Liver (tissue), 8 donors: ENCODE measurements at regions not wholly inside any gene's neighbourhood (a gene's known extent, or its start where the extent isn't known, plus 50 kb on each side); places are given as distances from the start of the nearest gene placed in this dataset.
"Not testable (repeated sequence)": the region's sequence is repeated elsewhere in the genome, so short reads cannot be mapped to it uniquely, and the experiment has no call there.

Source experiments
- DNase-seq: peaks from one replicate; pipeline ENCODE4 v3.0.0-alpha.2; 2017; ENCODE audit warnings: low spot score
- H3K27ac ChIP-seq, 2 donors: one replicate each; pipeline ENCODE4 v1.7.0; 2013; ENCODE audit warnings: inconsistent platforms in 2 of 2, low read length in 2 of 2, control low read depth in 1 of 2, low read depth in 1 of 2, mild to moderate bottlenecking in 1 of 2
- H3K27me3 ChIP-seq, 4 donors: one replicate each; pipeline versions ENCODE4 v1.6.1 to v1.7.0; 2013; ENCODE audit warnings: low read length in 3 of 4, inconsistent platforms in 1 of 4, mild to moderate bottlenecking in 1 of 4, moderate library complexity in 1 of 4; ENCODE audit not compliant: control insufficient read depth in 4 of 4, insufficient read depth in 4 of 4
- H3K36me3 ChIP-seq, 4 donors: one replicate each; pipeline versions ENCODE4 v1.6.1 to v1.7.0; 2013; ENCODE audit warnings: low read length in 3 of 4, mild to moderate bottlenecking in 3 of 4, low read depth in 1 of 4, moderate library complexity in 1 of 4; ENCODE audit not compliant: control insufficient read depth in 4 of 4, insufficient read depth in 3 of 4
- H3K4me1 ChIP-seq, 4 donors: one replicate each; pipeline versions ENCODE4 v1.6.1 to v1.7.0; 2013; ENCODE audit warnings: low read length in 3 of 4, mild to moderate bottlenecking in 3 of 4, moderate library complexity in 1 of 4; ENCODE audit not compliant: control insufficient read depth in 4 of 4, insufficient read depth in 4 of 4
- H3K4me3 ChIP-seq, 3 donors: one replicate each; pipeline versions ENCODE4 v1.6.1 to v1.7.0; 2013; ENCODE audit warnings: low read length in 3 of 3, control low read depth in 1 of 3, low read depth in 1 of 3, mild to moderate bottlenecking in 1 of 3
- H3K9ac ChIP-seq, 2 donors: one replicate each; pipeline ENCODE4 v1.7.0; 2013; ENCODE audit warnings: low read length in 2 of 2, mild to moderate bottlenecking in 2 of 2, moderate library complexity in 2 of 2, control low read depth in 1 of 2, low read depth in 1 of 2
- H3K9me3 ChIP-seq, 4 donors: one replicate each; pipeline versions ENCODE4 v1.6.1 to v1.7.0; 2013; ENCODE audit warnings: low read length in 3 of 4; ENCODE audit not compliant: control insufficient read depth in 4 of 4
- ATF3 ChIP-seq: IDR thresholded peaks from 2 replicates; pipeline ENCODE4 v1.6.1; 2016; ENCODE audit warnings: antibody characterized with exemption
- FOXA1 ChIP-seq: IDR thresholded peaks from 2 replicates; pipeline ENCODE4 v1.6.1; 2016; ENCODE audit warnings: antibody characterized with exemption
- FOXA2 ChIP-seq: IDR thresholded peaks from 2 replicates; pipeline ENCODE4 v1.6.1; 2016; ENCODE audit warnings: antibody characterized with exemption
- HNF4G ChIP-seq: IDR thresholded peaks from 2 replicates; pipeline ENCODE4 v1.6.1; 2016; ENCODE audit warnings: antibody characterized with exemption
- TAF1 ChIP-seq: conservative IDR thresholded peaks from 2 replicates; pipeline ENCODE4 v1.6.1; 2016; ENCODE audit warnings: antibody characterized with exemption, mild to moderate bottlenecking
- YY1 ChIP-seq: IDR thresholded peaks from 2 replicates; pipeline ENCODE4 v1.6.1; 2016; ENCODE audit warnings: antibody characterized with exemption, mild to moderate bottlenecking
- WGBS: extraction: QIAGEN DNeasy Blood & Tissue Kit; methylation state at CpG from one replicate; pipeline ENCODE4 v1.1.7; 2013; 5-methylcytosine and 5-hydroxymethylcytosine counted together
- TF ChIP-seq, protein P1 (sequence below): IDR thresholded peaks from 2 replicates; pipeline ENCODE4 v1.6.1; 2016; ENCODE audit warnings: antibody characterized with exemption, mild to moderate bottlenecking
- TF ChIP-seq, protein P2 (sequence below): fragments of 150-350 bp; IDR thresholded peaks from 2 replicates; pipeline ENCODE4 v1.5.1; 2017; ENCODE audit warnings: improper control_type of control experiment, low read depth, low read length; ENCODE audit not compliant: missing input control
- TF ChIP-seq, protein P3 (sequence below): IDR thresholded peaks from 2 replicates; pipeline ENCODE4 v1.6.1; 2016; ENCODE audit warnings: antibody characterized with exemption
- donor health status: healthy.
- donor health status: healthy.
- donor health status: healthy.
- donor health status: healthy.
- donor health status: healthy.

DNA sequence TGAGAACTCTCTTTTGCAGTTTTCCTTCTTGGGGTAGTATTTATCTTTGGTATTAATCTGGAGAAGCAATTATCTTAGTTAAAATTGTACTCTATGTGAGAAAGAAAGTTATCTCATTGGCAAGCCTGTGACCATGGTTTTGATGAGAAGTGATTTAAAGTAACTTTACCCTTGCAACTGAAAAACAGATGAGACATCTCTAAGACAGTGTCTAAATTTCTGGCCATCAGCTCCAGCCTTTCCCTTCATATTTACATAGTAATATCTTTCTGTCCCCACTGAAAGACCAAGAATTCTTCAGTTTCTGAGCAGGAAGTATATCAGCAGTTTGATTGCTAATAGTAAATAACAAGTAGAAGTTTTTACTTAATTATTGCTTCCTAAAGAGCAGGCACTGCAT lies 386.1 kb upstream of the SYNCRIP start:
- Histone ChIP-seq H3K9me3 (peaks cover 0 to 2% (median 0%) of the 10 kb centered on the region in 4 donors), H3K9ac (no peak overlapping the region), H3K4me3 (no peak overlapping the region), H3K27ac (no peak overlapping the region), H3K27me3 (no peaks in the 10 kb centered on the region), H3K4me1 (peaks cover 0 to 16% (median 12%) of the 10 kb centered on the region in 4 donors), H3K36me3 (no peaks in the 10 kb centered on the region)
- TF ChIP-seq YY1 (no peak), ATF3 (no peak), FOXA1 (no peak), FOXA2 (no peak)
- TF ChIP-seq, protein P1, sequence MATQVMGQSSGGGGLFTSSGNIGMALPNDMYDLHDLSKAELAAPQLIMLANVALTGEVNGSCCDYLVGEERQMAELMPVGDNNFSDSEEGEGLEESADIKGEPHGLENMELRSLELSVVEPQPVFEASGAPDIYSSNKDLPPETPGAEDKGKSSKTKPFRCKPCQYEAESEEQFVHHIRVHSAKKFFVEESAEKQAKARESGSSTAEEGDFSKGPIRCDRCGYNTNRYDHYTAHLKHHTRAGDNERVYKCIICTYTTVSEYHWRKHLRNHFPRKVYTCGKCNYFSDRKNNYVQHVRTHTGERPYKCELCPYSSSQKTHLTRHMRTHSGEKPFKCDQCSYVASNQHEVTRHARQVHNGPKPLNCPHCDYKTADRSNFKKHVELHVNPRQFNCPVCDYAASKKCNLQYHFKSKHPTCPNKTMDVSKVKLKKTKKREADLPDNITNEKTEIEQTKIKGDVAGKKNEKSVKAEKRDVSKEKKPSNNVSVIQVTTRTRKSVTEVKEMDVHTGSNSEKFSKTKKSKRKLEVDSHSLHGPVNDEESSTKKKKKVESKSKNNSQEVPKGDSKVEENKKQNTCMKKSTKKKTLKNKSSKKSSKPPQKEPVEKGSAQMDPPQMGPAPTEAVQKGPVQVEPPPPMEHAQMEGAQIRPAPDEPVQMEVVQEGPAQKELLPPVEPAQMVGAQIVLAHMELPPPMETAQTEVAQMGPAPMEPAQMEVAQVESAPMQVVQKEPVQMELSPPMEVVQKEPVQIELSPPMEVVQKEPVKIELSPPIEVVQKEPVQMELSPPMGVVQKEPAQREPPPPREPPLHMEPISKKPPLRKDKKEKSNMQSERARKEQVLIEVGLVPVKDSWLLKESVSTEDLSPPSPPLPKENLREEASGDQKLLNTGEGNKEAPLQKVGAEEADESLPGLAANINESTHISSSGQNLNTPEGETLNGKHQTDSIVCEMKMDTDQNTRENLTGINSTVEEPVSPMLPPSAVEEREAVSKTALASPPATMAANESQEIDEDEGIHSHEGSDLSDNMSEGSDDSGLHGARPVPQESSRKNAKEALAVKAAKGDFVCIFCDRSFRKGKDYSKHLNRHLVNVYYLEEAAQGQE, result no peak
- TF ChIP-seq, protein P2, sequence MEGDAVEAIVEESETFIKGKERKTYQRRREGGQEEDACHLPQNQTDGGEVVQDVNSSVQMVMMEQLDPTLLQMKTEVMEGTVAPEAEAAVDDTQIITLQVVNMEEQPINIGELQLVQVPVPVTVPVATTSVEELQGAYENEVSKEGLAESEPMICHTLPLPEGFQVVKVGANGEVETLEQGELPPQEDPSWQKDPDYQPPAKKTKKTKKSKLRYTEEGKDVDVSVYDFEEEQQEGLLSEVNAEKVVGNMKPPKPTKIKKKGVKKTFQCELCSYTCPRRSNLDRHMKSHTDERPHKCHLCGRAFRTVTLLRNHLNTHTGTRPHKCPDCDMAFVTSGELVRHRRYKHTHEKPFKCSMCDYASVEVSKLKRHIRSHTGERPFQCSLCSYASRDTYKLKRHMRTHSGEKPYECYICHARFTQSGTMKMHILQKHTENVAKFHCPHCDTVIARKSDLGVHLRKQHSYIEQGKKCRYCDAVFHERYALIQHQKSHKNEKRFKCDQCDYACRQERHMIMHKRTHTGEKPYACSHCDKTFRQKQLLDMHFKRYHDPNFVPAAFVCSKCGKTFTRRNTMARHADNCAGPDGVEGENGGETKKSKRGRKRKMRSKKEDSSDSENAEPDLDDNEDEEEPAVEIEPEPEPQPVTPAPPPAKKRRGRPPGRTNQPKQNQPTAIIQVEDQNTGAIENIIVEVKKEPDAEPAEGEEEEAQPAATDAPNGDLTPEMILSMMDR, result no peak
- no peak for DNase-seq

DNA sequence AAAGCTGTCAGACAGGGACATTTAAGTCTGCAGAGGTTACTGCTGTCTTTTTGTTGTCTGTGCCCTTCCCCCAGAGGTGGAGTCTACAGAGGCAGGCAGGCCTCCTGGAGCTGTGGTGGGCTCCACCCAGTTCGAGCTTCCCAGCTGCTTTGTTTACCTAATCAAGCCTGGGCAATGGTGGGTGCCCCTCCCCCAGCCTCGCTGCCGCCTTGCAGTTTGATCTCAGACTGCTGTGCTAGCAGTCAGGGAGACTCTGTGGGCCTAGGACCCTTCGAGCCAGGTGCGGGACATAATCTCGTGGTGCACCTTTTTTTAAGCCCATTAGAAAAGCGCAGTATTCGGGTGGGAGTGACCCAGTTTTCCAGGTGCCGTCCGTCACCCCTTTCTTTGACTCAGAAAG lies 384.2 kb upstream of the SYNCRIP start:
- DNase-seq, H3K27me3 ChIP-seq, H3K9me3 ChIP-seq, H3K4me3 ChIP-seq, H3K36me3 ChIP-seq, H3K9ac ChIP-seq, H3K27ac ChIP-seq: not testable (repeated sequence)
- 64% methylated on average over 10 of the region's 10 CpGs for WGBS
- H3K4me1 ChIP-seq, result peaks cover 0 to 14% (median 9%) of the 10 kb centered on the region in 4 donors

DNA sequence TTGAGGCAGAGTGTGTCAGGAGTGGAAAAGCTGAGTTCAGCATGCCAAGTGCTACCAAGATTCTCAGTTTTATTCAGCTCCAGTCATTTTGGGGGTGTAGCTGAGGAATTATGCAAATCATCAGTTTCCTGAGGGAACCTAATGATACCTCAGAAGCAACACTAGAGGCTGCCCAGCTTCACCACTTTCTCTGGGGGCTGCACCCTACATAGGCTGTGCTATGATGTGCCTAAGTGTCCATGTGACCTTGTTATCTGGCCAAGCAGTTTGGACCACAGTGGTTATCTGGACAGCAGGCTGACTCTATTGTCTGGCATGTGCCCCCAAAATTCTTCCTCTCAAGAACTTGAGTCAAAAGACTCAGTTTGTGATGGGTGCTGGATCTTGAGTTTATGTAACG lies 374.6 kb upstream of the SYNCRIP start:
- Histone ChIP-seq H3K27ac (no peak overlapping the region), H3K9ac (no peak overlapping the region), H3K4me1 (no peaks in the 10 kb centered on the region), H3K36me3 (no peaks in the 10 kb centered on the region), H3K27me3 (no peaks in the 10 kb centered on the region), H3K9me3 (no peaks in the 10 kb centered on the region), H3K4me3 (no peak overlapping the region)
- TF ChIP-seq TAF1 (no peak), FOXA2 (no peak), HNF4G (no peak), ATF3 (no peak)
- TF ChIP-seq, protein P1, result no peak
- TF ChIP-seq, protein P3, sequence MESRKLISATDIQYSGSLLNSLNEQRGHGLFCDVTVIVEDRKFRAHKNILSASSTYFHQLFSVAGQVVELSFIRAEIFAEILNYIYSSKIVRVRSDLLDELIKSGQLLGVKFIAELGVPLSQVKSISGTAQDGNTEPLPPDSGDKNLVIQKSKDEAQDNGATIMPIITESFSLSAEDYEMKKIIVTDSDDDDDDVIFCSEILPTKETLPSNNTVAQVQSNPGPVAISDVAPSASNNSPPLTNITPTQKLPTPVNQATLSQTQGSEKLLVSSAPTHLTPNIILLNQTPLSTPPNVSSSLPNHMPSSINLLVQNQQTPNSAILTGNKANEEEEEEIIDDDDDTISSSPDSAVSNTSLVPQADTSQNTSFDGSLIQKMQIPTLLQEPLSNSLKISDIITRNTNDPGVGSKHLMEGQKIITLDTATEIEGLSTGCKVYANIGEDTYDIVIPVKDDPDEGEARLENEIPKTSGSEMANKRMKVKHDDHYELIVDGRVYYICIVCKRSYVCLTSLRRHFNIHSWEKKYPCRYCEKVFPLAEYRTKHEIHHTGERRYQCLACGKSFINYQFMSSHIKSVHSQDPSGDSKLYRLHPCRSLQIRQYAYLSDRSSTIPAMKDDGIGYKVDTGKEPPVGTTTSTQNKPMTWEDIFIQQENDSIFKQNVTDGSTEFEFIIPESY, result no peak
- no peak for DNase-seq
- 86% methylated on average over 1 of the region's 1 CpG for WGBS
